Liver (tissue), 3 donors: ENCODE measurements at regions not wholly inside any gene's neighbourhood (a gene's known extent, or its start where the extent isn't known, plus 50 kb on each side); places are given as distances from the start of the nearest gene placed in this dataset.

ENCODE experiments used
- CTCF ChIP-seq: fragments of 150-350 bp; IDR thresholded peaks from 2 replicates; pipeline ENCODE4 v1.5.1; 2017; ENCODE audit warnings: improper control_type of control experiment, low read depth, low read length; ENCODE audit not compliant: missing input control
- EGR1 ChIP-seq, 2 donors: IDR thresholded peaks; 2 replicates each; pipeline ENCODE4 v1.6.1; 2016 to 2018; ENCODE audit warnings: antibody characterized with exemption in 2 of 2, low read depth in 2 of 2
- JUND ChIP-seq, 2 donors: IDR thresholded peaks; 2 replicates each; pipeline ENCODE4 v1.6.1; 2016; ENCODE audit warnings: antibody characterized with exemption in 2 of 2
- RAD21 ChIP-seq, 2 donors: IDR thresholded peaks; 2 replicates each; pipeline ENCODE4 v1.6.1; 2016; ENCODE audit warnings: antibody characterized with exemption in 2 of 2, mild to moderate bottlenecking in 2 of 2
- REST ChIP-seq: IDR thresholded peaks from 2 replicates; pipeline ENCODE4 v1.6.1; 2016; ENCODE audit warnings: antibody characterized with exemption, mild to moderate bottlenecking
- TAF1 ChIP-seq: conservative IDR thresholded peaks from 2 replicates; pipeline ENCODE4 v1.6.1; 2016; ENCODE audit warnings: antibody characterized with exemption, mild to moderate bottlenecking
- donor health status: healthy.
- donor health status: healthy.

GRCh38 chr2:71783215-71783614 is 329.9 kb downstream of the DYSF start:
- TF ChIP-seq CTCF (no peak), RAD21 (IDR thresholded peaks at IDR 0.05) (no peak), REST (no peak), EGR1 (IDR thresholded peaks at IDR 0.05; ENCODE audit: low read depth in 2 of 2) (no peak), TAF1 (no peak), JUND (IDR thresholded peaks at IDR 0.05) (no peak)
